ENCODE measurements at regions not wholly inside any gene's neighbourhood (a gene's known extent, or its start where the extent isn't known, plus 50 kb on each side); places are given as distances from the start of the nearest gene placed in this dataset.

DNA sequence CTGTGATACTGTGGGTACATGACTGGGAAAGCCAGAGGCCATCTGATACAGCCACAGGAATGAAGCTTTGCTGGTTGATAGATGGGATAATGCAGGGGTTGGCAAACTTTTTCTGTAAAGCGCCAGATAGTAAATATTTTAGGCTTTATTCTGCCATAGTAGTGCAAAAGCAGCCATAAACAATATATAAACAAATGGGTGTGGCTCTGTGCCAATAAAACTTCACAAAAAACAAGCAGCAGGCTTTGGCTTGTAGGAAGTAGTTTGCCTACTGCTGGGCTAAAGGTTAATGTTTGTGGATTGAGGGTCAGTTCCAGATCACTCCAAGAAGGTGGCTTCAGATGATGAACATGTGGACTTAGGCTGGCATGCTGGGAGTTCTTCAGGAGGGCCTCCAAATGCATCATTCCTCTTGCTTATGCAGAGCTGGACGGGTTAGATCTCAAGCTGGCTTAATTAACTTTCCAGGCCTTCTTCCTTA lies 305.7 kb downstream of the RPLP1 start:
- no peak for DNase-seq
- intact Hi-C loops (cut with DNase I) = no loop called here
- Histone ChIP-seq H3K4me3 (no peak overlapping the region), H3K4me1 (peaks cover 0 to 75% (median 0%) of the 10 kb centered on the region in 9 donors), H3K36me3 (no peaks in the 10 kb centered on the region), H3K9me3 (peaks cover 0 to 5% (median 0%) of the 10 kb centered on the region in 11 donors), H3K27ac (peak overlapping the region in 2 of 10 donors; percentile 29 to 95), H3K27me3 (peaks cover 0 to 30% (median 7%) of the 10 kb centered on the region in 7 donors)
- ATAC-seq = no peak
- 76 to 84% methylated on average over 2 of the region's 2 CpGs for WGBS, 2 donors
- TF ChIP-seq CTCF (IDR thresholded peaks at IDR 0.05) = no peak

DNA sequence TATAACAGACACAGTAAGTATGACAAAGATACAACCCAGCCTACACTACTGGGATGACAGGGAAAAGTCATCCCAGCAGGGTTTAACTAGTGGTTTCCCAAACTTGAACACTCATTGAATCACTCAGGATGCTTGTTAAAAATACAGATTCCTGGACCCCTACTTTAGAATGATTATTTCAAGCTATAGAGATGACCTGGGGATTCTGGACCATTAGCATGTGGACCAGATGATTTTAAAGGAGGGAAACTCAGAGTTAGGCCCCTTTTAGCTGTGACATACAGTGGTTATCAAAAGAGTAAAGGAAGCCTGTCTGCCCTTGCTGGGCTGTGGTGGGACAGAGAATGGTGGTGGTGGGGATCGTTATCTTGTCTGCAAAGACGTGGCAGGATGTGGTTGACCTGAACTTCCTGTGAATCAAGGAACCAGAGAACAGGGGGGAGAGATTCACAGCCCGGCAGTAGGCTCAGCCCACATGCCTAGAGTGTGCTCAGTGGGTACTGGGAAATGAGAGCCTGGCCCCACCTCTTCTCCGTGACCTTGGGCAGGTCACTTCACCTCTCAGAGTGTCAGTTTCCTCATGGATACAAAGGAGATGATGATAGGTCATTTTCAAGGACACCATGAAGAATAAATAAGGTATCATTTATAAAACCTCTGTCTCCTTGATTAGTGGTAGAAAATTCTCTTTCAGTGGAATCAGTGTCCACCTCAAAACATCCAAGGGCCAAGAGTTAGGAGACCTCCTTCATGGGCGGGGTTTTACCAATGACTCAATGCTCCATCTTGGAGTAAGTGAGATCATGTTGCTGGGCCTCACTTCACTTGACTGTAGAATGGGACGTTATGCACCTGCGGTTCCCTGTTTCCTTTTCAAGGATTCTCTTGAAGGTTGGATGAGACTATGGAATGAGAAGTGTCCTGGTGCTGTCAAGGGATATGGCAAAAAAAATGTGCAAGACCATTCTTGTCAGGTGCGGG lies 306.5 kb downstream of the RPLP1 start:
- Histone ChIP-seq H3K27ac (peak overlapping the region in 2 of 10 donors; percentile 46 to 95), H3K4me1 (peaks cover 0 to 75% (median 0%) of the 10 kb centered on the region in 9 donors), H3K27me3 (peaks cover 0 to 32% (median 7%) of the 10 kb centered on the region in 7 donors), H3K4me3 (no peak overlapping the region), H3K9me3 (no peaks in the 10 kb centered on the region), H3K36me3 (no peaks in the 10 kb centered on the region)
- 78 to 80% methylated on average over 8 of the region's 8 CpGs for WGBS, 2 donors
- ATAC-seq (peak in 5 of 8 donors; percentile 47 to 65 (median 61)), DNase-seq (peak in 1 of 2 donors; percentile 23)
- no peak for TF ChIP-seq CTCF (IDR thresholded peaks at IDR 0.05)
- intact Hi-C loops (cut with DNase I) = no loop called here

DNA sequence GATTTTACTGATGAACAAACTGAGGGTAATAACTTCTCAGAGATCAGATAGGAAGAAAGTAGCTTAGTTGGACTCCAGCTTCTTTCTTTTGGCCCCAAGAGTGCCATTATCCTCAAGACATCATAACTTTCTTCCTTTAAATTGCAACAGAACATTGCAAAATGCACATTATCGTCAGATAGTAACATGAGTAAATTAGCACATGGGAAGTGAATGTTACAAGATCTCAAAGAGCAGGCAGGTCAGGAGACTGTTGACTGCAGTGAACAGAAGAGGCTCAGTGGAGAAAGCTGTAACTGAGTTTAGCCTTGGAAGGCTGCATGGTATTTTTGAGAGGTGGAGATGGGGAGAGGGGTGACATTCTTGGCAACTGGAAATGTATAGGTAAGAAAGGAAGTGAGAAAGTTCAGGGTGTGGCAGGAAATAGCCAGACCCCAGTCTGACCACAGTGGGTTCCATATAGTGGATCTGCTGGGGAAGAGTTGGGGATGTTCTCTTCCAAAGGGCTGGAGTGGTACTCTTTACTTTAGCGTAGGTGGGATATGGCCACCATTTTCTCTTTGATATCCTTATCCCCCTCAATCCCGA lies 307.7 kb downstream of the RPLP1 start:
- Histone ChIP-seq H3K27me3 (peaks cover 0 to 27% (median 7%) of the 10 kb centered on the region in 7 donors), H3K9me3 (no peaks in the 10 kb centered on the region), H3K4me3 (peak overlapping the region in 1 of 10 donors; percentile 13), H3K36me3 (no peaks in the 10 kb centered on the region), H3K4me1 (peaks cover 0 to 65% (median 0%) of the 10 kb centered on the region in 9 donors), H3K27ac (peak overlapping the region in 2 of 10 donors; percentile 46 to 95)
- DNase-seq (no peak), ATAC-seq (peak in 3 of 8 donors; percentile 21 to 30 (median 29))
- no peak for TF ChIP-seq CTCF (IDR thresholded peaks at IDR 0.05)
- intact Hi-C loops (cut with DNase I) = loop anchor here in 1 of 10 donors (10.0 kb wide), 1 partner anchor 334 kb away; the partner anchor contains the start of gene TLE3
- WGBS, 2 donors = 60 to 75% methylated on average over 3 of the region's 3 CpGs

All from heart right ventricle (tissue), 16 donors.